ENCODE measurements at regions not wholly inside any gene's neighbourhood (a gene's known extent, or its start where the extent isn't known, plus 50 kb on each side); places are given as distances from the start of the nearest gene placed in this dataset.
"Not testable (repeated sequence)": the region's sequence is repeated elsewhere in the genome, so short reads cannot be mapped to it uniquely, and the experiment has no call there.

- DNase-seq, result no peak
Observed at GRCh38 chr13:90883592-90883991, 463.9 kb upstream of the MIR17HG start.

GRCh38 chr13:90884066-90884465, 463.4 kb upstream of the MIR17HG start:
- no peak for DNase-seq

- no peak for DNase-seq
Observed at GRCh38 chr13:90889906-90890834, 457.3 kb upstream of the MIR17HG start.

- no peak for DNase-seq
Observed at GRCh38 chr13:90891329-90891728, 456.2 kb upstream of the MIR17HG start.

GRCh38 chr13:90893199-90893598, 454.3 kb upstream of the MIR17HG start:
- not testable (repeated sequence) for DNase-seq

- DNase-seq, result no peak
Observed at GRCh38 chr13:90896002-90896401, 451.5 kb upstream of the MIR17HG start.

GRCh38 chr13:90898811-90899210, 448.7 kb upstream of the MIR17HG start:
- no peak for DNase-seq

- no peak for DNase-seq
Observed at GRCh38 chr13:90899416-90899815, 448.1 kb upstream of the MIR17HG start.

- no peak for DNase-seq
Observed at GRCh38 chr13:90902255-90902654, 445.2 kb upstream of the MIR17HG start.

- no peak for DNase-seq
Observed at GRCh38 chr13:90906554-90906953, 440.9 kb upstream of the MIR17HG start.

GRCh38 chr13:90908792-90909191, 438.7 kb upstream of the MIR17HG start:
- no peak for DNase-seq

GRCh38 chr13:90910018-90910639, 437.4 kb upstream of the MIR17HG start:
- DNase-seq, result no peak

GRCh38 chr13:90912247-90912646, 435.2 kb upstream of the MIR17HG start:
- no peak for DNase-seq

GRCh38 chr13:90918536-90918935, 429.0 kb upstream of the MIR17HG start:
- no peak for DNase-seq

- DNase-seq, result no peak
Observed at GRCh38 chr13:90919153-90919552, 428.3 kb upstream of the MIR17HG start.

GRCh38 chr13:90926459-90926858, 421.0 kb upstream of the MIR17HG start:
- no peak for DNase-seq

- no peak for DNase-seq
Observed at GRCh38 chr13:90928109-90928508, 419.4 kb upstream of the MIR17HG start.

GRCh38 chr13:90933097-90933826, 414.2 kb upstream of the MIR17HG start:
- no peak for DNase-seq

GRCh38 chr13:90934741-90935140, 412.7 kb upstream of the MIR17HG start:
- DNase-seq, result no peak

GRCh38 chr13:90938848-90939247, 408.6 kb upstream of the MIR17HG start:
- DNase-seq, result no peak

- DNase-seq, result peak in 1 of 2 experiments; percentile 8
Observed at GRCh38 chr13:90943946-90944345, 403.5 kb upstream of the MIR17HG start.

GRCh38 chr13:90945146-90945545, 402.3 kb upstream of the MIR17HG start:
- DNase-seq, result not testable (repeated sequence)

- not testable (repeated sequence) for DNase-seq
Observed at GRCh38 chr13:90946125-90946524, 401.4 kb upstream of the MIR17HG start.

GRCh38 chr13:90947976-90948375, 399.5 kb upstream of the MIR17HG start:
- DNase-seq, result no peak
